ENCODE measurements at regions not wholly inside any gene's neighbourhood (a gene's known extent, or its start where the extent isn't known, plus 50 kb on each side); places are given as distances from the start of the nearest gene placed in this dataset.

DNA sequence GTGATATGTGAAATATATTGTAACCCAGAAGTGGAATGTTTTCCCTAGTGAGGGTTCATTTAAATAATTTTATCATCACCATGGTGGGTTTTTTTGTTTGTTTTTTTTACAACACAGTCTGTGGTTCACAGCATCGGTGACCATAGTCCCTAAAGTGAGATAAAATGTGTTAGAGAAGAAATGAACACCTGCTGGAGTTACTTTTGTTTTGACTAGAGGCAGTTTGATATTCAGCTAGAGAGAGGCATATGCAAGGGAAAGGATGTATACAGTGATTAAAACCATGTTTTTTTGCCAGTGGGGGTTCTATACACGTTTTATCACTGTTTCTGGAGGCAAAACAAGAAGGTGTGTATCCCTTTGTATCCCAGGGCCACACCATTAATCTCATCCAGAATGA is 541.5 kb downstream of the PCDH7 start:
- TF ChIP-seq JUN (IDR thresholded peaks at IDR 0.05) (no peak), KDM1A (IDR thresholded peaks at IDR 0.05; ENCODE audit: low read depth) (no peak), POLR2A (IDR thresholded peaks at IDR 0.05; ENCODE audit: low read length) (no peak), EP300 (IDR thresholded peaks at IDR 0.05) (no peak), MYC (IDR thresholded peaks at IDR 0.05; ENCODE audit: borderline replicate concordance, low read length) (no peak), POLR2AphosphoS2 (conservative IDR thresholded peaks at IDR 0.05; ENCODE audit: low read length) (no peak), FOSL2 (IDR thresholded peaks at IDR 0.05) (no peak), FOSL2 (CRISPR knock-in tag; IDR thresholded peaks at IDR 0.05) (no peak), RAD21 (conservative IDR thresholded peaks at IDR 0.05 in 1 of 2, IDR thresholded peaks at IDR 0.05 in 1 of 2) (no peak), NFE2L2 (conservative IDR thresholded peaks at IDR 0.05; ENCODE audit: low read length) (no peak)
- TF ChIP-seq, protein P1, sequence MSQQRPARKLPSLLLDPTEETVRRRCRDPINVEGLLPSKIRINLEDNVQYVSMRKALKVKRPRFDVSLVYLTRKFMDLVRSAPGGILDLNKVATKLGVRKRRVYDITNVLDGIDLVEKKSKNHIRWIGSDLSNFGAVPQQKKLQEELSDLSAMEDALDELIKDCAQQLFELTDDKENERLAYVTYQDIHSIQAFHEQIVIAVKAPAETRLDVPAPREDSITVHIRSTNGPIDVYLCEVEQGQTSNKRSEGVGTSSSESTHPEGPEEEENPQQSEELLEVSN (IDR thresholded peaks at IDR 0.05; ENCODE audit: borderline replicate concordance, low read depth), result no peak
- TF ChIP-seq, protein P2, sequence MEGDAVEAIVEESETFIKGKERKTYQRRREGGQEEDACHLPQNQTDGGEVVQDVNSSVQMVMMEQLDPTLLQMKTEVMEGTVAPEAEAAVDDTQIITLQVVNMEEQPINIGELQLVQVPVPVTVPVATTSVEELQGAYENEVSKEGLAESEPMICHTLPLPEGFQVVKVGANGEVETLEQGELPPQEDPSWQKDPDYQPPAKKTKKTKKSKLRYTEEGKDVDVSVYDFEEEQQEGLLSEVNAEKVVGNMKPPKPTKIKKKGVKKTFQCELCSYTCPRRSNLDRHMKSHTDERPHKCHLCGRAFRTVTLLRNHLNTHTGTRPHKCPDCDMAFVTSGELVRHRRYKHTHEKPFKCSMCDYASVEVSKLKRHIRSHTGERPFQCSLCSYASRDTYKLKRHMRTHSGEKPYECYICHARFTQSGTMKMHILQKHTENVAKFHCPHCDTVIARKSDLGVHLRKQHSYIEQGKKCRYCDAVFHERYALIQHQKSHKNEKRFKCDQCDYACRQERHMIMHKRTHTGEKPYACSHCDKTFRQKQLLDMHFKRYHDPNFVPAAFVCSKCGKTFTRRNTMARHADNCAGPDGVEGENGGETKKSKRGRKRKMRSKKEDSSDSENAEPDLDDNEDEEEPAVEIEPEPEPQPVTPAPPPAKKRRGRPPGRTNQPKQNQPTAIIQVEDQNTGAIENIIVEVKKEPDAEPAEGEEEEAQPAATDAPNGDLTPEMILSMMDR (IDR thresholded peaks at IDR 0.05), result no peak
- TF ChIP-seq, protein P3, sequence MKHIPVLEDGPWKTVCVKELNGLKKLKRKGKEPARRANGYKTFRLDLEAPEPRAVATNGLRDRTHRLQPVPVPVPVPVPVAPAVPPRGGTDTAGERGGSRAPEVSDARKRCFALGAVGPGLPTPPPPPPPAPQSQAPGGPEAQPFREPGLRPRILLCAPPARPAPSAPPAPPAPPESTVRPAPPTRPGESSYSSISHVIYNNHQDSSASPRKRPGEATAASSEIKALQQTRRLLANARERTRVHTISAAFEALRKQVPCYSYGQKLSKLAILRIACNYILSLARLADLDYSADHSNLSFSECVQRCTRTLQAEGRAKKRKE (CRISPR knock-in tag; IDR thresholded peaks at IDR 0.05; ENCODE audit: low read depth), result no peak
- TF ChIP-seq, protein P4, sequence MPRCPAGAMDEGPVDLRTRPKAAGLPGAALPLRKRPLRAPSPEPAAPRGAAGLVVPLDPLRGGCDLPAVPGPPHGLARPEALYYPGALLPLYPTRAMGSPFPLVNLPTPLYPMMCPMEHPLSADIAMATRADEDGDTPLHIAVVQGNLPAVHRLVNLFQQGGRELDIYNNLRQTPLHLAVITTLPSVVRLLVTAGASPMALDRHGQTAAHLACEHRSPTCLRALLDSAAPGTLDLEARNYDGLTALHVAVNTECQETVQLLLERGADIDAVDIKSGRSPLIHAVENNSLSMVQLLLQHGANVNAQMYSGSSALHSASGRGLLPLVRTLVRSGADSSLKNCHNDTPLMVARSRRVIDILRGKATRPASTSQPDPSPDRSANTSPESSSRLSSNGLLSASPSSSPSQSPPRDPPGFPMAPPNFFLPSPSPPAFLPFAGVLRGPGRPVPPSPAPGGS (IDR thresholded peaks at IDR 0.05), result no peak
